ENCODE measurements at regions not wholly inside any gene's neighbourhood (a gene's known extent, or its start where the extent isn't known, plus 50 kb on each side); places are given as distances from the start of the nearest gene placed in this dataset.
"Not testable (repeated sequence)": the region's sequence is repeated elsewhere in the genome, so short reads cannot be mapped to it uniquely, and the experiment has no call there.

DNA sequence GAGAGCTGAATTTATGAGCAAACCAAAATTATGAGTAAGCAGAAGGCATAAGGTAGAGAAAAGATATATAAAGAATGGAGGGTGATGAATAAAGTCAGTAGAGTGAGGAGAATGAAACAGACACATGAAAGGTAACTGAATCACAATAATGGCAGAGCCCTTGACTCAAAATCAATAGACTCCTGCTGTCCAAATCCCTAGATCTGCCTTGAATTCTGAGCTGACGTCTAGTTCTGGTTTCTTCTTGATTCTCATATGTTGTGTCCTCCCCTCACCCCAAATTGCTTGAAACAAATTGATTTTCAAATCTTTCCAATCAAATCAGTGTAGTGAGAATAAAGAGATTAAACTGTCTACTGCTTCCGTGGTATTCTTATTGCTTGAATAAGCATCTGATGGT lies 86.6 kb upstream of the IQCM start:
- no peak overlapping the region for H3K4me3 ChIP-seq (ENCODE audit: control insufficient read depth, low read depth, low read length)
- no peak for TF ChIP-seq CTCF (conservative IDR thresholded peaks at IDR 0.05; ENCODE audit: control insufficient read depth, insufficient read depth, low read depth, low read length)
- no peak for DNase-seq (ENCODE audit: low read depth)

DNA sequence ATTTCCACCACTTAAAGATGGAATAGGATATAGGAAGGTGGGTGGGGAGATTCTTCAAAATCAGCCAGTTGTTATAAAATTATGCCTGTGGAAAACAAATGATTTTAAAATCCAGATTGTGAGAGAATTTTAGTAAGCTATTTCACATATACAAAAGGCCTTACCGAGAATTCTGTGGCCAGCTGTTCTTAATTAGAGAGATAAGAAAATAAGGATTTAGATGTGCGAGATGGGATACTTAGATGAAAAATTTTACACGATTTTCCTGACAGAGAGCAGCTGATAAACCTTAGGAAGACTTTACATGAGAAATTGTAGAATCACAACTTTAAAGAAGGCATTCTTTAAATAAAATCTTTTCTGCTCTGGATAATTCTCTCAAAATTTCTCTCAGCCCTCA lies 94.5 kb upstream of the IQCM start:
- peak; percentile 17 for DNase-seq (ENCODE audit: low read depth)
- no peak for TF ChIP-seq CTCF (conservative IDR thresholded peaks at IDR 0.05; ENCODE audit: control insufficient read depth, insufficient read depth, low read depth, low read length)
- no peak overlapping the region for H3K4me3 ChIP-seq (ENCODE audit: control insufficient read depth, low read depth, low read length)

- peak; percentile 30 for DNase-seq (ENCODE audit: low read depth)
- H3K4me3 ChIP-seq (ENCODE audit: control insufficient read depth, low read depth, low read length): no peak overlapping the region
- TF ChIP-seq CTCF (conservative IDR thresholded peaks at IDR 0.05; ENCODE audit: control insufficient read depth, insufficient read depth, low read depth, low read length): no peak
Observed at GRCh38 chr4:149910604-149911350, 95.1 kb upstream of the IQCM start.

GRCh38 chr4:149911354-149911753 lies 95.7 kb upstream of the IQCM start:
- DNase-seq (ENCODE audit: low read depth): no peak
- H3K4me3 ChIP-seq (ENCODE audit: control insufficient read depth, low read depth, low read length): no peak overlapping the region
- no peak for TF ChIP-seq CTCF (conservative IDR thresholded peaks at IDR 0.05; ENCODE audit: control insufficient read depth, insufficient read depth, low read depth, low read length)

DNA sequence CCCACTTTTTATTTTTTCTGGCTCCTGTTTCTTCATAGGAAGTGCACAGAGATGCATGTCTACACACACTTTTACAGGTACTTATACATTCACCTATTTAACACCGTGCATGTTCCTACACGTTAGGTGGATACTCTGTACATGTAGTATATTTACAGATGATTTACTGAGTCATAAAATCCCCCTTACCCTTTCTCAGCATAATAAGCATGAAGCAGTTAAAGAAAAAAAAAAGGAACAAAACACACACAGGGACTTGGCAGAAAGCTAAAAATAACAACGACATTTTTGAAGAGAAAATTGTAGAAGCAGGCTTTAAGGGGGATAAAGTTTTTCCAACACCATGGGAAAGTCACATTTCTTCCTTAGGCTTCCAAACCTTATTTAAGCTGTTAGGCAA lies 96.4 kb upstream of the IQCM start:
- DNase-seq (ENCODE audit: low read depth): no peak
- no peak overlapping the region for H3K4me3 ChIP-seq (ENCODE audit: control insufficient read depth, low read depth, low read length)
- no peak for TF ChIP-seq CTCF (conservative IDR thresholded peaks at IDR 0.05; ENCODE audit: control insufficient read depth, insufficient read depth, low read depth, low read length)

DNA sequence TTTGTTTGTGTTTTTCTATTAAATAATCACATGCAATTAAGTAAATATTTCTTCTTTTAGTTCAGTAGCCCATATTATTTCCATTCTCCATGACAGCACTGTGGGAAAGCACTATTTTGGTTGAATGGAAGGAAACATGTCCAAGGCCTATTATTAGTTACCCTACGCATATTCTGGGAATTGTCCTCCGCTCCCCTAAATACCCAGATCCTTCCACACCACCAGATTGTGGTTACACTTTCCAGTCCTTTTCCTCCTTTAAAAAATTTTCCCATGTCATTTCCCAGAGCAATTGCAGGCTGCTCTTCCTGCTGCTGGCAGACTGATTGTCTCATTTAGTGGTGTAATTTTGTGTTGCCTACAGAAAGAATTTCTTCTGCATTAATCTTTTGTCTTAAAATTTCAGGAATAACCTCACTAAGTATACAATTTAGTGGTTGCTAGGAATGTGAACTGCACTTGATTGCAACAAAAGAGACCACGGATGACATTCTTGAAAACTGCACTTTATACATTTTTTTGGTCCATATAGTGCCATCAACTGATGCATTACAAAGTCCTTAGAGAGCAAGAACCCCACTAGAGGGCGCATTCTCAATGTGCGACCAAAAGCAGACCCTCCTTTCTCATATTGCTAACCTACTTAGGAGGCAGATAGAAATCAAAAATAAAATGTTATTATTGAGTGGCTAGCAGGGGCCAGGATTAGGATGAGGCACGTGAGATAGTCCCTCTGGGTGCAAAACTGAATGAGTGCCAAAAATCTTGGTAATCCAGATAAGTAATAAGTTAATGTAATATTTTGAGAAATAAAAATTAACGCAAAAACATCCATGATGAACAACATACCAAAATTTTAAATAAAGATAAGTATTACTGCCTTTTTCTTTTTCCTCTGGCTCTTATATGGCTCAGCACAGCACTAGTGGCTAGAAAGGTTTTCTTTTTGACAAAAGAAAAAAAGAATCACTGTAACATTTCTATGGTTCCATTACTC lies 98.8 kb upstream of the IQCM start:
- peak; percentile 66 for DNase-seq (ENCODE audit: low read depth)
- H3K4me3 ChIP-seq (ENCODE audit: control insufficient read depth, low read depth, low read length): no peak overlapping the region
- TF ChIP-seq CTCF (conservative IDR thresholded peaks at IDR 0.05; ENCODE audit: control insufficient read depth, insufficient read depth, low read depth, low read length): peak; percentile 90

- DNase-seq (ENCODE audit: low read depth); H3K4me3 ChIP-seq (ENCODE audit: control insufficient read depth, low read depth, low read length): not testable (repeated sequence)
Observed at GRCh38 chr4:149915735-149916134, 100.1 kb upstream of the IQCM start.
